Heart left ventricle (tissue), 16 donors: ENCODE measurements at regions not wholly inside any gene's neighbourhood (a gene's known extent, or its start where the extent isn't known, plus 50 kb on each side); places are given as distances from the start of the nearest gene placed in this dataset.
A peak's percentile ranks its signal among the peaks of the same experiment; 100 is the strongest.

ENCODE experiments used
- ATAC-seq, 4 donors: fragments of 200-7000 bp; cut with Tn5 transposase; one replicate each; pipeline ENCODE4 v1.9.1; 2020 to 2022; ENCODE audit warnings: moderate library complexity in 4 of 4, mild to moderate bottlenecking in 3 of 4, moderate number of reproducible peaks in 1 of 4
- DNase-seq, 5 donors: peaks; one replicate each; pipeline ENCODE4 v3.0.0-alpha.2; 2020
- H3K27ac ChIP-seq, 12 donors: fragments of 200-600 bp; sonication (generic) in 4 of 12; one replicate each; pipeline versions ENCODE4 v1.5.0 to v1.8.0; 2016 to 2022; ENCODE audit warnings: mild to moderate bottlenecking in 2 of 12
- H3K27me3 ChIP-seq, 9 donors: fragments of 200-600 bp; sonication (generic) in 2 of 9; one replicate each; pipeline versions ENCODE4 v1.5.1 to v1.8.0; 2016 to 2022; ENCODE audit warnings: mild to moderate bottlenecking in 3 of 9
- H3K36me3 ChIP-seq, 9 donors: fragments of 200-600 bp; sonication (generic) in 2 of 9; one replicate each; pipeline versions ENCODE4 v1.5.0 to v1.8.0; 2018 to 2022; ENCODE audit warnings: mild to moderate bottlenecking in 2 of 9
- H3K4me1 ChIP-seq, 12 donors: fragments of 200-600 bp; sonication (generic) in 4 of 12; one replicate each; pipeline versions ENCODE4 v1.5.0 to v1.8.0; 2016 to 2022; ENCODE audit warnings: mild to moderate bottlenecking in 3 of 12
- H3K4me3 ChIP-seq, 12 donors: fragments of 200-600 bp; sonication (generic) in 4 of 12; one replicate each; pipeline versions ENCODE4 v1.5.0 to v1.8.0; 2017 to 2022; ENCODE audit warnings: mild to moderate bottlenecking in 9 of 12, moderate library complexity in 4 of 12
- H3K9me3 ChIP-seq, 12 donors: fragments of 200-600 bp; sonication (generic) in 4 of 12; one replicate each; pipeline versions ENCODE4 v1.5.0 to v1.8.0; 2016 to 2022; ENCODE audit warnings: mild to moderate bottlenecking in 1 of 12
- POLR2A ChIP-seq, 2 donors: fragments of 450-650 bp; IDR thresholded peaks; one replicate each; pipeline ENCODE4 v1.6.1; 2017; ENCODE audit warnings: antibody characterized with exemption in 2 of 2, mild to moderate bottlenecking in 2 of 2, moderate library complexity in 2 of 2
- WGBS, 4 donors: extraction: QIAGEN DNeasy Blood & Tissue Kit in 2 of 4; methylation state at CpG; one replicate each; pipeline versions ENCODE4 v1.1.5 to v1.1.7; 2013 to 2018; 5-methylcytosine and 5-hydroxymethylcytosine counted together
- intact Hi-C, 10 donors: fragments of 100-400 bp; cut with DNase I; formaldehyde crosslinking; loops; one replicate each; pipeline versions ENCODE4 v1.11.1 to v1.14.2; 2022
- TF ChIP-seq, protein P1 (sequence below), 12 donors: fragments of 200-600 bp; sonication (generic) in 4 of 12; IDR thresholded peaks; one replicate each; pipeline versions ENCODE4 v1.5.0 to v1.8.0; 2018 to 2022; ENCODE audit warnings: antibody characterized with exemption in 12 of 12, mild to moderate bottlenecking in 5 of 12
- donor health status: ischemic (EF 13 %, LVEDD 7.1; RV severe dilation, severe dysfunction).
- donor health status: healthy with polysubstance abuse.
- donor health status: DM: no; HTN: yes; CAD: no.
- donor health status: DM: no; HTN: no; CAD: no.
- donor health status: ischemic (EF 25% LVEDD 6.9; RV normal size, moderate dysfunction).
- donor health status: ischemic (EF 25% LVEDD 5.7; RV mildly dilated, moderate dysfunction).
- donor health status: healthy.
- donor health status: DM: yes; HTN: yes; CAD: no.
- donor health status: ischemic (EF 35%, LVEDD 5.7; RV mildly dilated, moderate dysfunction).
- donor health status: nonischemic (EF 11% LVEDD 7.7; RV severe dilation, severe dysfunction).
- donor health status: DM: yes; HTN: yes; CAD: no.
- donor health status: PGD.
- donor health status: ischemic (EF 29% LVEDD 5.4; RV normal size, mild dysfunction).
- donor health status: nonischemic (EF 23%, LVEDD 6.1; RV moderate dilation, normal function).

DNA sequence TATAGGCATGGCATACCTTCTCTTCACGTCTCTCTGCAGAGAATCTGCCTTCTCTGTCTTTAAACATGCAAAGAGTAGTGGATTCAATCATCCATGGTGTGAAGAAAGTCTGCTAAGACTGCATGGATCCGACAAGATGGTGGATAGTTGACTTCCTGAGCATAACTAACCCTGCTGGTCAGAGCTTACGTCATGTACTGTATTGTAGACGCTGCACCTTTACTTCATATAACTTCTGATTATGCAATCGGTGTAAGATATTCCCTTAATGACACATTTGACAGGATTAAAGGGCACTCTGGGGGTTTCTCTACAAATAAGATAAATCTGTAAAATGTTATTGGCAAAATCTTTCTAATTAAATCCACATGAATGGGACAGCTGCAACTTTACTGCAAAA, 240.3 kb upstream of the NREP start:
- intact Hi-C loops: loop anchor here in 2 of 10 donors (10.0 kb wide), 2 partner anchors 233 to 443 kb away; no protein-coding TSS in a partner anchor
- Histone ChIP-seq H3K36me3 (no peaks in the 10 kb centered on the region), H3K4me1 (no peaks in the 10 kb centered on the region), H3K9me3 (no peaks in the 10 kb centered on the region), H3K27ac (no peak overlapping the region), H3K27me3 (no peaks in the 10 kb centered on the region), H3K4me3 (no peak overlapping the region)
- 91 to 96% (median 94%) methylated on average over 5 of the region's 5 CpGs for WGBS, 4 donors
- DNase-seq: no peak
- ATAC-seq: peak in 1 of 4 donors; percentile 65
- TF ChIP-seq, protein P1, sequence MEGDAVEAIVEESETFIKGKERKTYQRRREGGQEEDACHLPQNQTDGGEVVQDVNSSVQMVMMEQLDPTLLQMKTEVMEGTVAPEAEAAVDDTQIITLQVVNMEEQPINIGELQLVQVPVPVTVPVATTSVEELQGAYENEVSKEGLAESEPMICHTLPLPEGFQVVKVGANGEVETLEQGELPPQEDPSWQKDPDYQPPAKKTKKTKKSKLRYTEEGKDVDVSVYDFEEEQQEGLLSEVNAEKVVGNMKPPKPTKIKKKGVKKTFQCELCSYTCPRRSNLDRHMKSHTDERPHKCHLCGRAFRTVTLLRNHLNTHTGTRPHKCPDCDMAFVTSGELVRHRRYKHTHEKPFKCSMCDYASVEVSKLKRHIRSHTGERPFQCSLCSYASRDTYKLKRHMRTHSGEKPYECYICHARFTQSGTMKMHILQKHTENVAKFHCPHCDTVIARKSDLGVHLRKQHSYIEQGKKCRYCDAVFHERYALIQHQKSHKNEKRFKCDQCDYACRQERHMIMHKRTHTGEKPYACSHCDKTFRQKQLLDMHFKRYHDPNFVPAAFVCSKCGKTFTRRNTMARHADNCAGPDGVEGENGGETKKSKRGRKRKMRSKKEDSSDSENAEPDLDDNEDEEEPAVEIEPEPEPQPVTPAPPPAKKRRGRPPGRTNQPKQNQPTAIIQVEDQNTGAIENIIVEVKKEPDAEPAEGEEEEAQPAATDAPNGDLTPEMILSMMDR (IDR thresholded peaks at IDR 0.05): no peak
- no peak for TF ChIP-seq POLR2A (IDR thresholded peaks at IDR 0.05)

- Histone ChIP-seq H3K4me3 (no peak overlapping the region), H3K4me1 (no peaks in the 10 kb centered on the region), H3K36me3 (no peaks in the 10 kb centered on the region), H3K27ac (no peak overlapping the region), H3K9me3 (no peaks in the 10 kb centered on the region), H3K27me3 (no peaks in the 10 kb centered on the region)
- intact Hi-C loops: loop anchor here in 2 of 10 donors (10.0 kb wide), 2 partner anchors 232 to 442 kb away; no protein-coding TSS in a partner anchor
- WGBS, 4 donors: 52 to 59% (median 53%) methylated on average over 2 of the region's 2 CpGs
- TF ChIP-seq, protein P1 (IDR thresholded peaks at IDR 0.05): no peak
- TF ChIP-seq POLR2A (IDR thresholded peaks at IDR 0.05): no peak
- no peak for ATAC-seq
- no peak for DNase-seq
These were observed 239.6 kb upstream of the NREP start for GRCh38 chr5:111996574-111996973.

- Histone ChIP-seq H3K4me3 (no peak overlapping the region), H3K4me1 (no peaks in the 10 kb centered on the region), H3K36me3 (no peaks in the 10 kb centered on the region), H3K27me3 (no peaks in the 10 kb centered on the region), H3K9me3 (no peaks in the 10 kb centered on the region), H3K27ac (no peak overlapping the region)
- 93 to 96% (median 94%) methylated on average over 4 of the region's 4 CpGs for WGBS, 4 donors
- TF ChIP-seq, protein P1 (IDR thresholded peaks at IDR 0.05): no peak
- no peak for TF ChIP-seq POLR2A (IDR thresholded peaks at IDR 0.05)
- DNase-seq: no peak
- no peak for ATAC-seq
- intact Hi-C loops: loop anchor here in 2 of 10 donors (10.0 kb wide), 2 partner anchors 231 to 441 kb away; no protein-coding TSS in a partner anchor
These were observed 238.7 kb upstream of the NREP start for GRCh38 chr5:111995701-111996100.

GRCh38 chr5:111993242-111993641, 236.2 kb upstream of the NREP start:
- 61 to 77% (median 74%) methylated on average over 2 of the region's 2 CpGs for WGBS, 4 donors
- Histone ChIP-seq H3K27ac (no peak overlapping the region), H3K36me3 (no peaks in the 10 kb centered on the region), H3K9me3 (no peaks in the 10 kb centered on the region), H3K4me1 (no peaks in the 10 kb centered on the region), H3K4me3 (no peak overlapping the region), H3K27me3 (no peaks in the 10 kb centered on the region)
- TF ChIP-seq, protein P1 (IDR thresholded peaks at IDR 0.05): no peak
- no peak for TF ChIP-seq POLR2A (IDR thresholded peaks at IDR 0.05)
- DNase-seq (no peak), ATAC-seq (no peak)
- intact Hi-C loops: loop anchor here in 2 of 10 donors (10.0 kb wide), 2 partner anchors 228 to 438 kb away; no protein-coding TSS in a partner anchor
